GM12878 (cell line): ENCODE measurements at regions not wholly inside any gene's neighbourhood (a gene's known extent, or its start where the extent isn't known, plus 50 kb on each side); places are given as distances from the start of the nearest gene placed in this dataset.

Source experiments
- ATAC-seq: fragments of 200-7000 bp; cut with Tn5 transposase; 3 replicates; pipeline ENCODE4 v1.9.1; 2020; ENCODE audit warnings: mild to moderate bottlenecking, moderate library complexity
- BruUV-seq: library from RNA; stranded (reverse); fragments of 400-500 nt; replicated peaks from 2 replicates; lab custom pipeline; 2021; lab: Mats Ljungman, UMichigan
- CTCF ChIA-PET: fragments of 300-600 bp; sonication (Branson Sonifier 250); formaldehyde crosslinking; extraction: SDS; loops from one replicate; lab custom pipeline; 2021; ENCODE audit warnings: inconsistent platforms; lab: Yijun Ruan, JAX
- POLR2A ChIA-PET: fragments of 350-600 bp; formaldehyde crosslinking; extraction: SDS; loops from one replicate; lab custom pipeline; 2021; ENCODE audit warnings: inconsistent platforms; lab: Charles Lee
- RAD21 ChIA-PET: fragments of 300-600 bp; sonication (Branson Sonifier 250); formaldehyde crosslinking; loops from one replicate; lab custom pipeline; 2023; ENCODE audit warnings: antibody characterized with exemption; ENCODE audit not compliant: unreplicated experiment; lab: Charles Lee
- SMC1A ChIA-PET: fragments of 300-600 bp; sonication (Branson Sonifier 250); formaldehyde crosslinking; loops from one replicate; lab custom pipeline; 2023; ENCODE audit not compliant: unreplicated experiment, uncharacterized antibody; lab: Charles Lee
- DNase-seq: peaks from one replicate; pipeline ENCODE4 v3.0.0-alpha.2; 2011; ENCODE audit warnings: low read depth, low spot score
- FAIRE-seq: peaks from 3 replicates; lab custom pipeline; 2011; peaks lifted over from hg19 to GRCh38; lab: Jason Lieb, UNC
- H2AFZ ChIP-seq: 2 replicates; pipeline ENCODE4 v1.6.0; 2011; ENCODE audit warnings: low read depth, low read length, control low read depth; ENCODE audit not compliant: control insufficient read depth
- H3K27ac ChIP-seq: 2 replicates; pipeline ENCODE4 v1.5.1; 2011; ENCODE audit warnings: control low read depth; ENCODE audit not compliant: control insufficient read depth, insufficient read depth
- H3K27me3 ChIP-seq, 2 experiments: replicated peaks in 1 of 2; 2 replicates each; pipeline versions ENCODE4 v1.6.0 to v1.6.1; 2011; ENCODE audit warnings: low read length in 1 of 2; ENCODE audit not compliant: control insufficient read depth in 2 of 2, insufficient read depth in 2 of 2
- H3K36me3 ChIP-seq, 2 experiments: 2 replicates each; pipeline ENCODE4 v1.5.1; 2011; ENCODE audit warnings: low read length in 1 of 2; ENCODE audit not compliant: control insufficient read depth in 2 of 2, insufficient read depth in 2 of 2
- H3K4me1 ChIP-seq: 2 replicates; pipeline ENCODE4 v1.6.1; 2011; ENCODE audit warnings: mild to moderate bottlenecking, low read length, moderate library complexity, mixed read lengths; ENCODE audit not compliant: control insufficient read depth, insufficient read depth
- H3K4me2 ChIP-seq: 2 replicates; pipeline ENCODE4 v1.6.0; 2011; ENCODE audit warnings: control low read depth; ENCODE audit not compliant: control insufficient read depth, insufficient read depth
- H3K4me3 ChIP-seq: fragments of 200-600 bp; sonication (generic); 2 replicates; pipeline ENCODE4 v1.5.1; 2016
- H3K79me2 ChIP-seq: 2 replicates; pipeline ENCODE4 v1.6.0; 2011; ENCODE audit warnings: low read length; ENCODE audit not compliant: control insufficient read depth, insufficient read depth
- H3K9ac ChIP-seq: 2 replicates; pipeline ENCODE4 v1.8.0; 2011; ENCODE audit warnings: low read length, control low read depth, mixed read lengths; ENCODE audit not compliant: control insufficient read depth, insufficient read depth
- H3K9me3 ChIP-seq: replicated peaks from 3 replicates; pipeline ENCODE4 v1.5.1; 2011; ENCODE audit warnings: mild to moderate bottlenecking, low read length; ENCODE audit not compliant: control insufficient read depth, insufficient read depth
- H4K20me1 ChIP-seq: 2 replicates; pipeline ENCODE4 v1.6.0; 2011; ENCODE audit not compliant: control insufficient read depth, insufficient read depth
- ATF2 ChIP-seq: IDR thresholded peaks from 2 replicates; pipeline ENCODE4 v1.6.1; 2012; ENCODE audit warnings: low read length, inconsistent platforms
- BCL3 ChIP-seq: IDR thresholded peaks from 2 replicates; pipeline ENCODE4 v1.6.1; 2011; ENCODE audit warnings: borderline replicate concordance, low read depth, mild to moderate bottlenecking, moderate library complexity, low read length; ENCODE audit not compliant: insufficient read depth, poor library complexity, severe bottlenecking
- CBX3 ChIP-seq: fragments of 200-600 bp; sonication (generic); IDR thresholded peaks from 2 replicates; pipeline ENCODE4 v1.6.1; 2016; ENCODE audit warnings: low read depth, borderline replicate concordance
- CHD2 ChIP-seq: IDR thresholded peaks from 2 replicates; pipeline ENCODE4 v1.6.1; 2011; ENCODE audit warnings: low read depth, low read length, improper control_type of control experiment, borderline replicate concordance
- DPF2 ChIP-seq: fragments of 450-650 bp; IDR thresholded peaks from 2 replicates; pipeline ENCODE4 v1.6.1; 2017; ENCODE audit warnings: mild to moderate bottlenecking
- E2F4 ChIP-seq: IDR thresholded peaks from 2 replicates; pipeline ENCODE4 v1.6.1; 2012; ENCODE audit warnings: low read depth, low read length, improper control_type of control experiment
- EZH2 ChIP-seq: IDR thresholded peaks from 2 replicates; pipeline ENCODE4 v1.6.1; 2012; ENCODE audit warnings: low read depth, mild to moderate bottlenecking, control low read depth, inconsistent platforms, low read length, borderline replicate concordance; ENCODE audit not compliant: control insufficient read depth
- FOXK2 ChIP-seq: fragments of 450-650 bp; IDR thresholded peaks from 2 replicates; pipeline ENCODE4 v1.6.1; 2017; ENCODE audit warnings: mild to moderate bottlenecking, moderate library complexity
- HDAC2 ChIP-seq: fragments of 200-600 bp; sonication (generic); IDR thresholded peaks from 2 replicates; pipeline ENCODE4 v1.6.1; 2017
- HDAC6 ChIP-seq: fragments of 200-600 bp; sonication (generic); IDR thresholded peaks from one replicate; pipeline ENCODE4 v1.8.0; 2017; ENCODE audit warnings: antibody characterized with exemption; ENCODE audit not compliant: unreplicated experiment
- JUNB ChIP-seq: IDR thresholded peaks from 2 replicates; pipeline ENCODE4 v1.6.1; 2016; ENCODE audit warnings: antibody characterized with exemption, mild to moderate bottlenecking
- SKIL ChIP-seq: fragments of 450-650 bp; IDR thresholded peaks from 2 replicates; pipeline ENCODE4 v1.6.1; 2017; ENCODE audit warnings: mild to moderate bottlenecking, low read depth, inconsistent platforms; ENCODE audit not compliant: poor library complexity, severe bottlenecking
- SMAD1 ChIP-seq: fragments of 450-650 bp; IDR thresholded peaks from 2 replicates; pipeline ENCODE4 v1.6.1; 2018; ENCODE audit warnings: mild to moderate bottlenecking, low read depth; ENCODE audit not compliant: partially characterized antibody
- SMC3 ChIP-seq: IDR thresholded peaks from 2 replicates; pipeline ENCODE4 v1.6.1; 2011; ENCODE audit warnings: low read length, improper control_type of control experiment, borderline replicate concordance
- SRF ChIP-seq, 2 experiments: IDR thresholded peaks; 2 replicates each; pipeline ENCODE4 v1.6.1; 2011; ENCODE audit warnings: low read depth in 2 of 2, low read length in 2 of 2, mild to moderate bottlenecking in 1 of 2, moderate library complexity in 1 of 2
- TCF3 ChIP-seq: IDR thresholded peaks from 2 replicates; pipeline ENCODE4 v1.6.1; 2012; ENCODE audit warnings: low read depth, mild to moderate bottlenecking, low read length, borderline replicate concordance; ENCODE audit not compliant: insufficient read depth
- ZSCAN29 ChIP-seq: fragments of 450-650 bp; IDR thresholded peaks from 2 replicates; pipeline ENCODE4 v1.6.1; 2017; ENCODE audit warnings: mild to moderate bottlenecking, moderate library complexity
- WGBS: methylation state at CpG from one replicate; pipeline ENCODE4 v1.1.6; 2016; ENCODE audit warnings: low lambda C conversion rate; ENCODE audit not compliant: insufficient replicate concordance, insufficient coverage; ENCODE audit errors: missing lambda C conversion rate; 5-methylcytosine and 5-hydroxymethylcytosine counted together
- in situ Hi-C: fragments of 300-500 bp; cut with MboI; formaldehyde crosslinking; loops from 9 replicates; pipeline ENCODE4 v1.14.3; 2018; ENCODE audit warnings: mixed read lengths
- intact Hi-C: fragments of 100-400 bp; cut with micrococcal nuclease; formaldehyde crosslinking; loops from one replicate; pipeline ENCODE4 v1.14.2; 2022; ENCODE audit not compliant: unreplicated experiment

- Histone ChIP-seq H3K9me3 (no peaks in the 10 kb centered on the region), H3K79me2 (no peaks in the 10 kb centered on the region), H3K9ac (no peak overlapping the region), H2AFZ (no peak overlapping the region), H3K4me1 (no peaks in the 10 kb centered on the region), H3K4me3 (no peak overlapping the region), H3K4me2 (no peak overlapping the region), H3K36me3 (no peaks in the 10 kb centered on the region), H4K20me1 (no peaks in the 10 kb centered on the region), H3K27ac (no peak overlapping the region), H3K27me3 (no peaks in the 10 kb centered on the region)
- ChIA-PET POLR2A (no interaction called here), CTCF (interaction anchor here (1.0 kb wide), 1 partner anchor 13 kb away, joined by 3 read pairs; no protein-coding TSS in a partner anchor), SMC1A (interaction anchor here (0.8 to 0.9 kb wide), 2 partner anchors 15 to 19 kb away, joined by 3 read pairs; no protein-coding TSS in a partner anchor), RAD21 (no interaction called here)
- peak; percentile 81 for ATAC-seq
- WGBS, result 83% methylated on average over 1 of the region's 1 CpG
- TF ChIP-seq CBX3 (no peak), E2F4 (no peak), SMC3 (no peak), SRF (IDR thresholded peaks at IDR 0.05; ENCODE audit: low read depth in 2 of 2, low read length in 2 of 2) (no peak), DPF2 (no peak), FOXK2 (no peak), SMAD1 (no peak), ZSCAN29 (no peak), TCF3 (no peak), HDAC6 (no peak), BCL3 (no peak), ATF2 (no peak), CHD2 (no peak), HDAC2 (no peak), JUNB (no peak), SKIL (no peak), EZH2 (no peak)
- in situ Hi-C loops, result no loop called here
- no peak for FAIRE-seq
- intact Hi-C loops, result no loop called here
- no TSS peak for BruUV-seq
- no peak for DNase-seq
Observed at GRCh38 chr15:56856934-56857333, 61.5 kb upstream of the TCF12 start.
